ENCODE measurements at regions not wholly inside any gene's neighbourhood (a gene's known extent, or its start where the extent isn't known, plus 50 kb on each side); places are given as distances from the start of the nearest gene placed in this dataset.

GRCh38 chr12:86647800-86648199 is 391.6 kb upstream of the MGAT4C start:
- DNase-seq (ENCODE audit: low spot score) = no peak
- Mint-ChIP-seq H3K36me3 (no peaks in the 10 kb centered on the region), H3K27ac (no peak overlapping the region), H3K4me3 (no peak overlapping the region), H3K4me1 (peaks cover 4% of the 10 kb centered on the region), H3K9me3 (no peaks in the 10 kb centered on the region), H3K27me3 (ENCODE audit: insufficient read depth, low read depth) (no peaks in the 10 kb centered on the region)
- H3K27ac ChIP-seq = no peak overlapping the region
- H3K4me3 ChIP-seq = no peak overlapping the region
- H2AFZ ChIP-seq (replicated peaks) = no peak overlapping the region
- no peaks in the 10 kb centered on the region for H3F3A ChIP-seq (ENCODE audit: low read depth)
- H3K4me2 ChIP-seq = no peak overlapping the region
- no peaks in the 10 kb centered on the region for H3K9me3 ChIP-seq (ENCODE audit: low read depth)
- H3K9ac ChIP-seq = no peak overlapping the region
- no peaks in the 10 kb centered on the region for H3K27me3 ChIP-seq
- H3K36me3 ChIP-seq = no peaks in the 10 kb centered on the region
- H4K20me1 ChIP-seq (ENCODE audit: low read depth) = no peaks in the 10 kb centered on the region
- no peaks in the 10 kb centered on the region for H3K4me1 ChIP-seq
- H3K79me2 ChIP-seq (ENCODE audit: low read depth) = no peaks in the 10 kb centered on the region
- TF ChIP-seq EZH2phosphoT487 (IDR thresholded peaks at IDR 0.05) = no peak
- TF ChIP-seq EZH2 (IDR thresholded peaks at IDR 0.05) = no peak
- TF ChIP-seq, protein P1, sequence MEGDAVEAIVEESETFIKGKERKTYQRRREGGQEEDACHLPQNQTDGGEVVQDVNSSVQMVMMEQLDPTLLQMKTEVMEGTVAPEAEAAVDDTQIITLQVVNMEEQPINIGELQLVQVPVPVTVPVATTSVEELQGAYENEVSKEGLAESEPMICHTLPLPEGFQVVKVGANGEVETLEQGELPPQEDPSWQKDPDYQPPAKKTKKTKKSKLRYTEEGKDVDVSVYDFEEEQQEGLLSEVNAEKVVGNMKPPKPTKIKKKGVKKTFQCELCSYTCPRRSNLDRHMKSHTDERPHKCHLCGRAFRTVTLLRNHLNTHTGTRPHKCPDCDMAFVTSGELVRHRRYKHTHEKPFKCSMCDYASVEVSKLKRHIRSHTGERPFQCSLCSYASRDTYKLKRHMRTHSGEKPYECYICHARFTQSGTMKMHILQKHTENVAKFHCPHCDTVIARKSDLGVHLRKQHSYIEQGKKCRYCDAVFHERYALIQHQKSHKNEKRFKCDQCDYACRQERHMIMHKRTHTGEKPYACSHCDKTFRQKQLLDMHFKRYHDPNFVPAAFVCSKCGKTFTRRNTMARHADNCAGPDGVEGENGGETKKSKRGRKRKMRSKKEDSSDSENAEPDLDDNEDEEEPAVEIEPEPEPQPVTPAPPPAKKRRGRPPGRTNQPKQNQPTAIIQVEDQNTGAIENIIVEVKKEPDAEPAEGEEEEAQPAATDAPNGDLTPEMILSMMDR (IDR thresholded peaks at IDR 0.05) = no peak

DNA sequence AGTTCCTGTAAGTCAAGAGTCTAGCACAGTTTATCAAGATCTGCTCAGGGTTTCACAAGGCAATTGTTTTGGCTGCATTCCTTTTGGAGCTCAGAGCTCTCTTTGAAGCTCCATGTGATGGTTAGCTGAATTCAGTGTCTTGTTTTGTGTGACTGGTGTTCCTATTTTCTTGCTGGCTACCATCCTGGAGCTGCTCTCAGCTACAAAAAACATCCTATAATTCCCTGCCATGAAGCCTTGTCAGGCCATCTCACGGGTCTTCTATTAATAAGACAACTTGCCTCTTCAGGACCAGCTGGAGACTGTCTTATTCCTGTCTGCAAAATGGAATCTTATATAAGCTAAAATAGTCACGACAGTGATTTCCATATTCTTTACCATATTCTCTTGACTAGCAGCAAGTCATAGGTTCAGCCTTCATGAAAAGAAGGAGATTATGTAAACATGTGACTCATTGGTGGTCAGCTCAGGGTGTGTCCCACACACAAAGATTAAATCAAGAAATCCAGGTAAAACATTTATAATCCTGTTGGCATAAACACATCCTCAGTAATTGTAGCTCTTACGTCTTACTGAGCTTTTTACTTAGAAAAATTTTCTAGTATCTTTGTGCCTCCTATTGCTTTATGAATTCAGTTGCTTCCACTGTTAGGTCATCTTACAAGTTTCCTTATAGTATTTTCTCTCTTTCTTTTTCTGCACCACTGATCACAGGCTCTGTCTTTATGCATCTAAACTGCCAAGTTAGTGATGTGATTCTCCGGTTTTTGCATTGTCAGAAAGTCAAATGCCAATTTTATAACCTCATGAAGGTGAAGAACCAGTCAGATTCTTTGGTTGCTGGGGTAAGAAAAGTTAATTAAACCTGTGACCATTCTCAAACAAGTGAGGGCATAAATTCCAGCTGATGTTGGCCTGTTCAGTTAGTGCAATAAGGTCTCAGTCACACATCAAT is 378.5 kb upstream of the MGAT4C start:
- Mint-ChIP-seq H3K27me3 (ENCODE audit: insufficient read depth, low read depth) (no peaks in the 10 kb centered on the region), H3K4me3 (no peak overlapping the region), H3K27ac (peak overlapping the region; percentile 74), H3K9me3 (no peaks in the 10 kb centered on the region), H3K4me1 (peaks cover 11% of the 10 kb centered on the region), H3K36me3 (no peaks in the 10 kb centered on the region)
- H3F3A ChIP-seq (ENCODE audit: low read depth) = no peaks in the 10 kb centered on the region
- H2AFZ ChIP-seq (replicated peaks) = no peak overlapping the region
- H3K79me2 ChIP-seq (ENCODE audit: low read depth) = no peaks in the 10 kb centered on the region
- no peak overlapping the region for H3K4me3 ChIP-seq
- no peaks in the 10 kb centered on the region for H3K36me3 ChIP-seq
- no peak overlapping the region for H3K4me2 ChIP-seq
- H3K27me3 ChIP-seq = no peaks in the 10 kb centered on the region
- H4K20me1 ChIP-seq (ENCODE audit: low read depth) = no peaks in the 10 kb centered on the region
- H3K9ac ChIP-seq = no peak overlapping the region
- DNase-seq (ENCODE audit: low spot score) = peak; percentile 33
- no peak overlapping the region for H3K27ac ChIP-seq
- TF ChIP-seq, protein P1 (IDR thresholded peaks at IDR 0.05) = no peak
- no peak for TF ChIP-seq EZH2 (IDR thresholded peaks at IDR 0.05)
- no peak for TF ChIP-seq EZH2phosphoT487 (IDR thresholded peaks at IDR 0.05)
- H3K4me1 ChIP-seq = peaks cover 4% of the 10 kb centered on the region
- H3K9me3 ChIP-seq (ENCODE audit: low read depth) = no peaks in the 10 kb centered on the region

- Mint-ChIP-seq H3K27me3 (ENCODE audit: insufficient read depth, low read depth) (no peaks in the 10 kb centered on the region), H3K9me3 (peaks cover 24% of the 10 kb centered on the region)
- no peak overlapping the region for H3K27ac ChIP-seq
These were observed 370.8 kb upstream of the MGAT4C start for GRCh38 chr12:86627001-86627400.

More at GRCh38 chr12:86627001-86627400, 370.8 kb upstream of the MGAT4C start:
- no peaks in the 10 kb centered on the region for H4K20me1 ChIP-seq (ENCODE audit: low read depth)
- H3K9ac ChIP-seq = no peak overlapping the region
- H3F3A ChIP-seq (ENCODE audit: low read depth) = no peaks in the 10 kb centered on the region
- Mint-ChIP-seq H3K36me3 (no peaks in the 10 kb centered on the region), H3K4me1 (no peaks in the 10 kb centered on the region), H3K27ac (no peak overlapping the region), H3K4me3 (no peak overlapping the region)
- H3K36me3 ChIP-seq = no peaks in the 10 kb centered on the region
- H2AFZ ChIP-seq (replicated peaks) = no peak overlapping the region
- H3K9me3 ChIP-seq (ENCODE audit: low read depth) = no peaks in the 10 kb centered on the region
- no peaks in the 10 kb centered on the region for H3K4me1 ChIP-seq
- H3K4me2 ChIP-seq = no peak overlapping the region
- no peak overlapping the region for H3K4me3 ChIP-seq
- H3K27me3 ChIP-seq = no peaks in the 10 kb centered on the region
- no peak for DNase-seq (ENCODE audit: low spot score)
- no peaks in the 10 kb centered on the region for H3K79me2 ChIP-seq (ENCODE audit: low read depth)
- TF ChIP-seq EZH2phosphoT487 (IDR thresholded peaks at IDR 0.05) (no peak), EZH2 (IDR thresholded peaks at IDR 0.05) (no peak)
- TF ChIP-seq, protein P1 (IDR thresholded peaks at IDR 0.05) = no peak
